ENCODE measurements at regions not wholly inside any gene's neighbourhood (a gene's known extent, or its start where the extent isn't known, plus 50 kb on each side); places are given as distances from the start of the nearest gene placed in this dataset.

- CTCF ChIA-PET, result no interaction called here
Observed at GRCh38 chrX:131917588-131917987, 105.5 kb upstream of the STK26 start.

GRCh38 chrX:131918839-131919238, 104.3 kb upstream of the STK26 start:
- Histone ChIP-seq H3K9me2 (replicated peaks; ENCODE audit: low read length) (no peaks in the 10 kb centered on the region), H3K9ac (ENCODE audit: low read length) (no peak overlapping the region), H3K27ac (ENCODE audit: low read length) (no peak overlapping the region), H3K4me3 (ENCODE audit: low read length) (no peak overlapping the region), H2AFZ (ENCODE audit: low read length) (no peak overlapping the region), H3K9me3 (ENCODE audit: low read length) (no peaks in the 10 kb centered on the region), H4K20me1 (ENCODE audit: low read length) (no peaks in the 10 kb centered on the region), H3K4me2 (ENCODE audit: low read length) (no peak overlapping the region), H3F3A (ENCODE audit: low read length, unreplicated experiment) (no peaks in the 10 kb centered on the region), H3K36me3 (ENCODE audit: low read depth, low read length) (no peaks in the 10 kb centered on the region), H3K79me2 (ENCODE audit: low read length) (no peaks in the 10 kb centered on the region), H3K4me1 (ENCODE audit: insufficient read depth, low read length) (no peaks in the 10 kb centered on the region; the same call in 1 of the 2 replicates), H3K27me3 (ENCODE audit: low read length) (no peaks in the 10 kb centered on the region)
- BruUV-seq (replicated peaks), result no TSS peak
- no peak for TF ChIP-seq EZH2phosphoT487 (IDR thresholded peaks at IDR 0.05; ENCODE audit: borderline replicate concordance, low read length)
- TF ChIP-seq CTCF (conservative IDR thresholded peaks at IDR 0.05; ENCODE audit: low read depth, low read length), result no peak
- no peak for TF ChIP-seq EZH2 (IDR thresholded peaks at IDR 0.05; ENCODE audit: low read length, unreplicated experiment)
- POLR2A ChIA-PET (ENCODE audit: unreplicated experiment), result no interaction called here
- CTCF ChIA-PET, result no interaction called here
- DNase-seq, result no peak
- intact Hi-C loops (cut with micrococcal nuclease), result no loop called here
- ATAC-seq, result no peak

More at GRCh38 chrX:131917588-131917987, 105.5 kb upstream of the STK26 start:
- H3K4me1 ChIP-seq (ENCODE audit: insufficient read depth, low read length), result no peaks in the 10 kb centered on the region
- H3K9ac ChIP-seq (ENCODE audit: low read length), result no peak overlapping the region
- no peak overlapping the region for H2AFZ ChIP-seq (ENCODE audit: low read length)
- no TSS peak for BruUV-seq (replicated peaks)
- ATAC-seq (no peak), DNase-seq (no peak)
- H3K9me3 ChIP-seq (ENCODE audit: low read length), result no peaks in the 10 kb centered on the region
- POLR2A ChIA-PET (ENCODE audit: unreplicated experiment), result no interaction called here
- intact Hi-C loops (cut with micrococcal nuclease), result no loop called here
- H3F3A ChIP-seq (ENCODE audit: low read length, unreplicated experiment), result no peaks in the 10 kb centered on the region
- no peaks in the 10 kb centered on the region for H3K9me2 ChIP-seq (replicated peaks; ENCODE audit: low read length)
- H3K4me3 ChIP-seq (ENCODE audit: low read length), result no peak overlapping the region
- TF ChIP-seq EZH2 (IDR thresholded peaks at IDR 0.05; ENCODE audit: low read length, unreplicated experiment) (no peak), CTCF (conservative IDR thresholded peaks at IDR 0.05; ENCODE audit: low read depth, low read length) (no peak), EZH2phosphoT487 (IDR thresholded peaks at IDR 0.05; ENCODE audit: borderline replicate concordance, low read length) (no peak)
- no peak overlapping the region for H3K4me2 ChIP-seq (ENCODE audit: low read length)
- no peaks in the 10 kb centered on the region for H3K79me2 ChIP-seq (ENCODE audit: low read length)
- H3K27ac ChIP-seq (ENCODE audit: low read length), result no peak overlapping the region
- H3K27me3 ChIP-seq (ENCODE audit: low read length), result no peaks in the 10 kb centered on the region
- no peaks in the 10 kb centered on the region for H4K20me1 ChIP-seq (ENCODE audit: low read length)
- H3K36me3 ChIP-seq (ENCODE audit: low read depth, low read length), result no peaks in the 10 kb centered on the region

GRCh38 chrX:131923614-131924250, 99.4 kb upstream of the STK26 start:
- no peaks in the 10 kb centered on the region; the same call in 1 of the 2 replicates for H3K4me1 ChIP-seq (ENCODE audit: insufficient read depth, low read length)
- H3K36me3 ChIP-seq (ENCODE audit: low read depth, low read length), result no peaks in the 10 kb centered on the region
- H3K9me3 ChIP-seq (ENCODE audit: low read length), result no peaks in the 10 kb centered on the region
- no peak for TF ChIP-seq EZH2 (IDR thresholded peaks at IDR 0.05; ENCODE audit: low read length, unreplicated experiment)
- no peak for TF ChIP-seq CTCF (conservative IDR thresholded peaks at IDR 0.05; ENCODE audit: low read depth, low read length)
- TF ChIP-seq EZH2phosphoT487 (IDR thresholded peaks at IDR 0.05; ENCODE audit: borderline replicate concordance, low read length), result no peak
- POLR2A ChIA-PET (ENCODE audit: unreplicated experiment), result no interaction called here
- no peak overlapping the region for H3K27ac ChIP-seq (ENCODE audit: low read length)
- no peak overlapping the region for H2AFZ ChIP-seq (ENCODE audit: low read length)
- no peaks in the 10 kb centered on the region for H3K27me3 ChIP-seq (ENCODE audit: low read length)
- CTCF ChIA-PET, result no interaction called here
- intact Hi-C loops (cut with micrococcal nuclease), result no loop called here
- no peak overlapping the region for H3K4me3 ChIP-seq (ENCODE audit: low read length)
- H4K20me1 ChIP-seq (ENCODE audit: low read length), result no peaks in the 10 kb centered on the region
- DNase-seq (no peak), ATAC-seq (no peak)
- BruUV-seq (replicated peaks), result no TSS peak
- no peak overlapping the region for H3K9ac ChIP-seq (ENCODE audit: low read length)
- no peaks in the 10 kb centered on the region for H3K79me2 ChIP-seq (ENCODE audit: low read length)
- H3K9me2 ChIP-seq (replicated peaks; ENCODE audit: low read length), result no peaks in the 10 kb centered on the region
- no peaks in the 10 kb centered on the region for H3F3A ChIP-seq (ENCODE audit: low read length, unreplicated experiment)
- H3K4me2 ChIP-seq (ENCODE audit: low read length), result no peak overlapping the region
